ENCODE measurements at regions not wholly inside any gene's neighbourhood (a gene's known extent, or its start where the extent isn't known, plus 50 kb on each side); places are given as distances from the start of the nearest gene placed in this dataset.

GRCh38 chr3:94433811-94434210, 370.9 kb downstream of the NSUN3 start:
- no peaks in the 10 kb centered on the region for H3K36me3 ChIP-seq (ENCODE audit: insufficient read depth, insufficient read length, low read length)
- no peak overlapping the region for H3K9ac ChIP-seq (ENCODE audit: insufficient read length, low read depth)
- no peaks in the 10 kb centered on the region for H3K9me3 ChIP-seq (ENCODE audit: insufficient read depth, low read length)
- DNase-seq (ENCODE audit: low read depth, low spot score), result no peak
- no peaks in the 10 kb centered on the region for H3K4me1 ChIP-seq (ENCODE audit: insufficient read depth, insufficient read length)
- TF ChIP-seq SUZ12 (IDR thresholded peaks at IDR 0.05; ENCODE audit: extremely low read depth, insufficient read depth, insufficient read length), result no peak
- no peak for TF ChIP-seq ZNF274 (IDR thresholded peaks at IDR 0.05; ENCODE audit: low read depth, low read length)
- TF ChIP-seq YY1 (IDR thresholded peaks at IDR 0.05; ENCODE audit: insufficient read depth, insufficient read length), result no peak
- H3K4me3 ChIP-seq (ENCODE audit: insufficient read length, low read depth), result no peak overlapping the region
- no peaks in the 10 kb centered on the region for H3K27me3 ChIP-seq (ENCODE audit: insufficient read depth, insufficient read length)

- TF ChIP-seq ZNF274 (IDR thresholded peaks at IDR 0.05; ENCODE audit: low read depth, low read length) (no peak), YY1 (IDR thresholded peaks at IDR 0.05; ENCODE audit: insufficient read depth, insufficient read length) (no peak), SUZ12 (IDR thresholded peaks at IDR 0.05; ENCODE audit: extremely low read depth, insufficient read depth, insufficient read length) (no peak)
- no peaks in the 10 kb centered on the region for H3K36me3 ChIP-seq (ENCODE audit: insufficient read depth, insufficient read length, low read length)
- H3K9ac ChIP-seq (ENCODE audit: insufficient read length, low read depth), result no peak overlapping the region
- no peaks in the 10 kb centered on the region for H3K27me3 ChIP-seq (ENCODE audit: insufficient read depth, insufficient read length)
- H3K9me3 ChIP-seq (ENCODE audit: insufficient read depth, low read length), result no peaks in the 10 kb centered on the region
- no peak overlapping the region for H3K4me3 ChIP-seq (ENCODE audit: insufficient read length, low read depth)
- no peak for DNase-seq (ENCODE audit: low read depth, low spot score)
- no peaks in the 10 kb centered on the region for H3K4me1 ChIP-seq (ENCODE audit: insufficient read depth, insufficient read length)
These were observed 378.1 kb downstream of the NSUN3 start for GRCh38 chr3:94440767-94441493.

- Histone ChIP-seq H3K36me3 (ENCODE audit: insufficient read depth, insufficient read length, low read length) (no peaks in the 10 kb centered on the region), H3K4me3 (ENCODE audit: insufficient read length, low read depth) (no peak overlapping the region)
- TF ChIP-seq YY1 (IDR thresholded peaks at IDR 0.05; ENCODE audit: insufficient read depth, insufficient read length) (no peak), ZNF274 (IDR thresholded peaks at IDR 0.05; ENCODE audit: low read depth, low read length) (no peak), SUZ12 (IDR thresholded peaks at IDR 0.05; ENCODE audit: extremely low read depth, insufficient read depth, insufficient read length) (no peak)
These were observed 378.6 kb downstream of the NSUN3 start for GRCh38 chr3:94441494-94441847.

GRCh38 chr3:94453864-94454263, 391.0 kb downstream of the NSUN3 start:
- no peaks in the 10 kb centered on the region for H3K4me1 ChIP-seq (ENCODE audit: insufficient read depth, insufficient read length)
- H3K36me3 ChIP-seq (ENCODE audit: insufficient read depth, insufficient read length, low read length), result no peaks in the 10 kb centered on the region
- no peaks in the 10 kb centered on the region for H3K27me3 ChIP-seq (ENCODE audit: insufficient read depth, insufficient read length)
- no peak for DNase-seq (ENCODE audit: low read depth, low spot score)
- no peak for TF ChIP-seq YY1 (IDR thresholded peaks at IDR 0.05; ENCODE audit: insufficient read depth, insufficient read length)
- TF ChIP-seq SUZ12 (IDR thresholded peaks at IDR 0.05; ENCODE audit: extremely low read depth, insufficient read depth, insufficient read length), result no peak
- no peak overlapping the region for H3K4me3 ChIP-seq (ENCODE audit: insufficient read length, low read depth)
- no peak overlapping the region for H3K9ac ChIP-seq (ENCODE audit: insufficient read length, low read depth)
- H3K9me3 ChIP-seq (ENCODE audit: insufficient read depth, low read length), result no peaks in the 10 kb centered on the region

More at GRCh38 chr3:94441494-94441847, 378.6 kb downstream of the NSUN3 start:
- no peak for DNase-seq (ENCODE audit: low read depth, low spot score)
- Histone ChIP-seq H3K9ac (ENCODE audit: insufficient read length, low read depth) (no peak overlapping the region), H3K27me3 (ENCODE audit: insufficient read depth, insufficient read length) (no peaks in the 10 kb centered on the region), H3K4me1 (ENCODE audit: insufficient read depth, insufficient read length) (no peaks in the 10 kb centered on the region), H3K9me3 (ENCODE audit: insufficient read depth, low read length) (no peaks in the 10 kb centered on the region)

- no peaks in the 10 kb centered on the region for H3K36me3 ChIP-seq (ENCODE audit: insufficient read depth, insufficient read length, low read length)
- no peaks in the 10 kb centered on the region for H3K9me3 ChIP-seq (ENCODE audit: insufficient read depth, low read length)
- no peak overlapping the region for H3K9ac ChIP-seq (ENCODE audit: insufficient read length, low read depth)
- TF ChIP-seq SUZ12 (IDR thresholded peaks at IDR 0.05; ENCODE audit: extremely low read depth, insufficient read depth, insufficient read length), result no peak
- TF ChIP-seq YY1 (IDR thresholded peaks at IDR 0.05; ENCODE audit: insufficient read depth, insufficient read length), result no peak
- TF ChIP-seq ZNF274 (IDR thresholded peaks at IDR 0.05; ENCODE audit: low read depth, low read length), result no peak
- no peaks in the 10 kb centered on the region for H3K27me3 ChIP-seq (ENCODE audit: insufficient read depth, insufficient read length)
- no peak overlapping the region for H3K4me3 ChIP-seq (ENCODE audit: insufficient read length, low read depth)
- no peak for DNase-seq (ENCODE audit: low read depth, low spot score)
- no peaks in the 10 kb centered on the region for H3K4me1 ChIP-seq (ENCODE audit: insufficient read depth, insufficient read length)
These were observed 396.3 kb downstream of the NSUN3 start for GRCh38 chr3:94459167-94459566.

GRCh38 chr3:94460931-94461330, 398.1 kb downstream of the NSUN3 start:
- DNase-seq (ENCODE audit: low read depth, low spot score), result peak; percentile 2
- no peak overlapping the region for H3K4me3 ChIP-seq (ENCODE audit: insufficient read length, low read depth)
- H3K4me1 ChIP-seq (ENCODE audit: insufficient read depth, insufficient read length), result no peaks in the 10 kb centered on the region
- no peak for TF ChIP-seq YY1 (IDR thresholded peaks at IDR 0.05; ENCODE audit: insufficient read depth, insufficient read length)
- no peaks in the 10 kb centered on the region for H3K36me3 ChIP-seq (ENCODE audit: insufficient read depth, insufficient read length, low read length)
- no peaks in the 10 kb centered on the region for H3K27me3 ChIP-seq (ENCODE audit: insufficient read depth, insufficient read length)
- H3K9ac ChIP-seq (ENCODE audit: insufficient read length, low read depth), result no peak overlapping the region
- H3K9me3 ChIP-seq (ENCODE audit: insufficient read depth, low read length), result no peaks in the 10 kb centered on the region

- Histone ChIP-seq H3K9me3 (ENCODE audit: insufficient read depth, low read length) (no peaks in the 10 kb centered on the region), H3K36me3 (ENCODE audit: insufficient read depth, insufficient read length, low read length) (no peaks in the 10 kb centered on the region), H3K4me1 (ENCODE audit: insufficient read depth, insufficient read length) (no peaks in the 10 kb centered on the region)
These were observed 400.1 kb downstream of the NSUN3 start for GRCh38 chr3:94462931-94463330.

More at GRCh38 chr3:94462931-94463330, 400.1 kb downstream of the NSUN3 start:
- Histone ChIP-seq H3K9ac (ENCODE audit: insufficient read length, low read depth) (no peak overlapping the region), H3K4me3 (ENCODE audit: insufficient read length, low read depth) (no peak overlapping the region), H3K27me3 (ENCODE audit: insufficient read depth, insufficient read length) (no peaks in the 10 kb centered on the region)
- TF ChIP-seq ZNF274 (IDR thresholded peaks at IDR 0.05; ENCODE audit: low read depth, low read length) (no peak), YY1 (IDR thresholded peaks at IDR 0.05; ENCODE audit: insufficient read depth, insufficient read length) (no peak), SUZ12 (IDR thresholded peaks at IDR 0.05; ENCODE audit: extremely low read depth, insufficient read depth, insufficient read length) (no peak)
- DNase-seq (ENCODE audit: low read depth, low spot score), result no peak
